H54 (cell line): ENCODE measurements at regions not wholly inside any gene's neighbourhood (a gene's known extent, or its start where the extent isn't known, plus 50 kb on each side); places are given as distances from the start of the nearest gene placed in this dataset.

Source experiments
- DNase-seq: peaks from one replicate; pipeline ENCODE4 v3.0.0; 2011; ENCODE audit warnings: low spot score, mixed read lengths; ENCODE audit not compliant: insufficient read length
- FAIRE-seq: peaks from 3 replicates; lab custom pipeline; 2011; peaks lifted over from hg19 to GRCh38; lab: Jason Lieb, UNC
- POLR2A ChIP-seq: IDR thresholded peaks from 2 replicates; pipeline ENCODE4 v1.6.1; 2011; ENCODE audit warnings: low read depth, mild to moderate bottlenecking, low read length

- no peak for FAIRE-seq
These were observed 116.4 kb upstream of the ARHGEF3 start for GRCh38 chr3:56918111-56918568.

GRCh38 chr3:56917361-56918110 lies 115.8 kb upstream of the ARHGEF3 start:
- TF ChIP-seq POLR2A = no peak
- FAIRE-seq = no peak

More at GRCh38 chr3:56918111-56918568, 116.4 kb upstream of the ARHGEF3 start:
- DNase-seq = no peak
- no peak for TF ChIP-seq POLR2A

GRCh38 chr3:56916716-56917360 lies 115.1 kb upstream of the ARHGEF3 start:
- DNase-seq = no peak
- no peak for TF ChIP-seq POLR2A
- FAIRE-seq = no peak

More at GRCh38 chr3:56917361-56918110, 115.8 kb upstream of the ARHGEF3 start:
- no peak for DNase-seq

- no peak for DNase-seq
- no peak for FAIRE-seq
- TF ChIP-seq POLR2A = no peak
These were observed 114.3 kb upstream of the ARHGEF3 start for GRCh38 chr3:56915966-56916586.

- FAIRE-seq (no peak), DNase-seq (no peak)
- no peak for TF ChIP-seq POLR2A
These were observed 112.9 kb upstream of the ARHGEF3 start for GRCh38 chr3:56914646-56915045.

- peak; percentile 33 for FAIRE-seq
- no peak for TF ChIP-seq POLR2A
- no peak for DNase-seq
These were observed 109.6 kb upstream of the ARHGEF3 start for GRCh38 chr3:56911363-56911762.

GRCh38 chr3:56909349-56909748 lies 107.6 kb upstream of the ARHGEF3 start:
- TF ChIP-seq POLR2A = no peak
- FAIRE-seq (no peak), DNase-seq (no peak)

GRCh38 chr3:56908004-56908403 lies 106.3 kb upstream of the ARHGEF3 start:
- FAIRE-seq (no peak), DNase-seq (no peak)
- no peak for TF ChIP-seq POLR2A

GRCh38 chr3:56904552-56905215 lies 102.9 kb upstream of the ARHGEF3 start:
- FAIRE-seq = no peak
- DNase-seq = no peak
- TF ChIP-seq POLR2A = no peak

GRCh38 chr3:56903231-56903782 lies 101.6 kb upstream of the ARHGEF3 start:
- DNase-seq = no peak
- TF ChIP-seq POLR2A = no peak
- FAIRE-seq = no peak

GRCh38 chr3:56902468-56903160 lies 100.9 kb upstream of the ARHGEF3 start:
- DNase-seq (no peak), FAIRE-seq (no peak)
- TF ChIP-seq POLR2A = no peak

- DNase-seq (no peak), FAIRE-seq (no peak)
- no peak for TF ChIP-seq POLR2A
These were observed 99.1 kb upstream of the ARHGEF3 start for GRCh38 chr3:56900801-56901200.

- no peak for TF ChIP-seq POLR2A
- no peak for DNase-seq
- FAIRE-seq = no peak
These were observed 98.1 kb upstream of the ARHGEF3 start for GRCh38 chr3:56899851-56900250.

GRCh38 chr3:56899078-56899477 lies 97.3 kb upstream of the ARHGEF3 start:
- no peak for FAIRE-seq
- DNase-seq = no peak
- TF ChIP-seq POLR2A = no peak
